GM12892 (cell line): ENCODE measurements at regions not wholly inside any gene's neighbourhood (a gene's known extent, or its start where the extent isn't known, plus 50 kb on each side); places are given as distances from the start of the nearest gene placed in this dataset.

ENCODE experiments used
- DNase-seq: peaks from one replicate; pipeline ENCODE4 v3.0.0; 2011; ENCODE audit not compliant: insufficient read length
- FAIRE-seq: peaks from 2 replicates; lab custom pipeline; 2011; peaks lifted over from hg19 to GRCh38; lab: Jason Lieb, UNC
- POLR2A ChIP-seq: IDR thresholded peaks from 2 replicates; pipeline ENCODE4 v1.6.1; 2011; ENCODE audit warnings: low read depth, low read length, control low read depth
- POLR2AphosphoS5 ChIP-seq: IDR thresholded peaks from 2 replicates; pipeline ENCODE4 v1.6.1; 2011; ENCODE audit warnings: low read depth, low read length, control low read depth
- TAF1 ChIP-seq: IDR thresholded peaks from 2 replicates; pipeline ENCODE4 v1.6.1; 2011; ENCODE audit warnings: low read depth, mild to moderate bottlenecking, control low read depth, low read length, borderline replicate concordance

GRCh38 chr1:192418552-192419285 lies 101.9 kb downstream of the RGS21 start:
- TF ChIP-seq TAF1 (no peak), POLR2A (no peak), POLR2AphosphoS5 (no peak)
- DNase-seq (no peak), FAIRE-seq (no peak)

- FAIRE-seq = no peak
- DNase-seq = no peak
- TF ChIP-seq TAF1 = no peak
- TF ChIP-seq POLR2AphosphoS5 = no peak
- no peak for TF ChIP-seq POLR2A
These were observed 113.9 kb downstream of the RGS21 start for GRCh38 chr1:192430644-192431043.

- no peak for FAIRE-seq
- no peak for DNase-seq
- no peak for TF ChIP-seq POLR2A
- no peak for TF ChIP-seq TAF1
- TF ChIP-seq POLR2AphosphoS5 = no peak
These were observed 118.9 kb downstream of the RGS21 start for GRCh38 chr1:192435704-192436103.

GRCh38 chr1:192436441-192437078 lies 119.8 kb downstream of the RGS21 start:
- TF ChIP-seq TAF1 = no peak
- TF ChIP-seq POLR2AphosphoS5 = no peak
- no peak for TF ChIP-seq POLR2A
- DNase-seq (no peak), FAIRE-seq (no peak)

GRCh38 chr1:192438737-192439136 lies 121.9 kb downstream of the RGS21 start:
- FAIRE-seq (no peak), DNase-seq (no peak)
- TF ChIP-seq POLR2AphosphoS5 = no peak
- no peak for TF ChIP-seq POLR2A
- no peak for TF ChIP-seq TAF1

GRCh38 chr1:192439373-192440025 lies 122.7 kb downstream of the RGS21 start:
- FAIRE-seq (no peak), DNase-seq (no peak)
- no peak for TF ChIP-seq POLR2AphosphoS5
- no peak for TF ChIP-seq POLR2A
- TF ChIP-seq TAF1 = no peak

GRCh38 chr1:192441492-192441891 lies 124.7 kb downstream of the RGS21 start:
- TF ChIP-seq TAF1 = no peak
- TF ChIP-seq POLR2AphosphoS5 = no peak
- no peak for TF ChIP-seq POLR2A
- no peak for DNase-seq

GRCh38 chr1:192442736-192443135 lies 125.9 kb downstream of the RGS21 start:
- no peak for TF ChIP-seq POLR2A
- DNase-seq (no peak), FAIRE-seq (no peak)

More at GRCh38 chr1:192441492-192441891, 124.7 kb downstream of the RGS21 start:
- FAIRE-seq = no peak

GRCh38 chr1:192443616-192444015 lies 126.8 kb downstream of the RGS21 start:
- DNase-seq (no peak), FAIRE-seq (no peak)
- no peak for TF ChIP-seq POLR2A
- TF ChIP-seq TAF1 = no peak
- TF ChIP-seq POLR2AphosphoS5 = no peak

- DNase-seq = no peak
- no peak for FAIRE-seq
These were observed 128.4 kb downstream of the RGS21 start for GRCh38 chr1:192445241-192445640.

GRCh38 chr1:192445839-192446489 lies 129.2 kb downstream of the RGS21 start:
- no peak for DNase-seq
- FAIRE-seq = no peak
- TF ChIP-seq POLR2AphosphoS5 (no peak), TAF1 (no peak)

More at GRCh38 chr1:192445241-192445640, 128.4 kb downstream of the RGS21 start:
- no peak for TF ChIP-seq POLR2A
- TF ChIP-seq POLR2AphosphoS5 = no peak
- TF ChIP-seq TAF1 = no peak
